HL-60 (cell line): ENCODE measurements at regions not wholly inside any gene's neighbourhood (a gene's known extent, or its start where the extent isn't known, plus 50 kb on each side); places are given as distances from the start of the nearest gene placed in this dataset.

Experiments
- CTCF ChIP-seq: IDR thresholded peaks from one replicate; pipeline ENCODE4 v1.5.1; 2011; ENCODE audit warnings: low read length, control low read depth, inconsistent platforms; ENCODE audit not compliant: insufficient read depth
- GABPA ChIP-seq: IDR thresholded peaks from 2 replicates; pipeline ENCODE4 v1.6.1; 2012; ENCODE audit warnings: low read depth
- POLR2AphosphoS5 ChIP-seq: IDR thresholded peaks from 2 replicates; pipeline ENCODE4 v1.6.1; 2012; ENCODE audit warnings: low read depth
- REST ChIP-seq: IDR thresholded peaks from 2 replicates; pipeline ENCODE4 v1.6.1; 2012; ENCODE audit warnings: low read depth; ENCODE audit not compliant: insufficient replicate concordance

- TF ChIP-seq CTCF, result no peak
- no peak for TF ChIP-seq POLR2AphosphoS5
- no peak for TF ChIP-seq GABPA
- TF ChIP-seq REST, result no peak
These were observed 984.5 kb downstream of the HACE1 start for GRCh38 chr6:103875221-103875620.
